ENCODE measurements at regions not wholly inside any gene's neighbourhood (a gene's known extent, or its start where the extent isn't known, plus 50 kb on each side); places are given as distances from the start of the nearest gene placed in this dataset.
"Not testable (repeated sequence)": the region's sequence is repeated elsewhere in the genome, so short reads cannot be mapped to it uniquely, and the experiment has no call there.

DNA sequence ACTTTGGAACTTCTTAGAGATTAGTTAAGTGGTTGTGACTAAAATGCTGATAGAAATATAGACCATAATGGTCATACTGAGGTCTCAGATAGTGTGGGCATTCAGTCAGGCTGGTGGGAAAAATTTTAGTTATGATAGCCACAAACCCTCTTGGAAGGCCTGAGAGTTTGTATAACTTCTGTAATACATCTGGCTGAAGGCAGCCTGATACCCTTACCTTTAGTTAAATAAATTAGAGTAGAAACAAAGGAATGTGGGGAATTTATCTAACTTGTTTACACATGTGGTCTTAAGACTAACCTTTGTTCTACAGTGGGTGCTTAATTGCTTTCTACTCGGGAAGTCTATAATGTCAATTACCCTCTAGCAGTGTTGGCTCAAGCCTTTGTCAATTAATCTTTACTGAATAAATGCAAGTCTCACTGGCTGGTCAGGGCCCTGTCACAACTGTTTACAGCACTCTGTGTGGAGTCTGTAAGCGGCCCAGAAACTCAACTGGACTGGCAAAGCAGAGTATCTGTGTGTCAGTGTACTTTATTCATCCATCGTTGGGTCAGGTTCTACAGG, 184.0 kb downstream of the FBXO4 start:
- Histone ChIP-seq H3K9ac (ENCODE audit: low read depth in 1 of 2, low read length in 2 of 2) (no peak overlapping the region), H3K4me1 (ENCODE audit: control insufficient read depth in 4 of 4, insufficient read depth in 4 of 4, low read length in 3 of 4) (no peaks in the 10 kb centered on the region), H3K27me3 (ENCODE audit: control insufficient read depth in 4 of 4, insufficient read depth in 4 of 4, low read length in 3 of 4) (peaks cover 0 to 7% (median 0%) of the 10 kb centered on the region in 4 donors), H3K9me3 (ENCODE audit: control insufficient read depth in 4 of 4, low read length in 3 of 4) (peaks cover 0 to 11% (median 7%) of the 10 kb centered on the region in 4 donors), H3K36me3 (ENCODE audit: control insufficient read depth in 4 of 4, insufficient read depth in 3 of 4, low read depth in 1 of 4, low read length in 3 of 4) (no peaks in the 10 kb centered on the region), H3K4me3 (ENCODE audit: low read depth in 1 of 3, low read length in 3 of 3) (no peak overlapping the region), H3K27ac (ENCODE audit: low read depth in 1 of 2, low read length in 2 of 2) (no peak overlapping the region)
- no peak for DNase-seq (ENCODE audit: low spot score)
- TF ChIP-seq FOXA2 (IDR thresholded peaks at IDR 0.05) (no peak), GABPA (IDR thresholded peaks at IDR 0.05 in 1 of 2, conservative IDR thresholded peaks at IDR 0.05 in 1 of 2) (no peak), SP1 (IDR thresholded peaks at IDR 0.05) (no peak), JUND (IDR thresholded peaks at IDR 0.05) (no peak), HNF4A (conservative IDR thresholded peaks at IDR 0.05) (no peak), YY1 (IDR thresholded peaks at IDR 0.05) (no peak)
- TF ChIP-seq, protein P1, sequence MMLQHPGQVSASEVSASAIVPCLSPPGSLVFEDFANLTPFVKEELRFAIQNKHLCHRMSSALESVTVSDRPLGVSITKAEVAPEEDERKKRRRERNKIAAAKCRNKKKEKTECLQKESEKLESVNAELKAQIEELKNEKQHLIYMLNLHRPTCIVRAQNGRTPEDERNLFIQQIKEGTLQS (IDR thresholded peaks at IDR 0.05) = no peak
- TF ChIP-seq, protein P2, sequence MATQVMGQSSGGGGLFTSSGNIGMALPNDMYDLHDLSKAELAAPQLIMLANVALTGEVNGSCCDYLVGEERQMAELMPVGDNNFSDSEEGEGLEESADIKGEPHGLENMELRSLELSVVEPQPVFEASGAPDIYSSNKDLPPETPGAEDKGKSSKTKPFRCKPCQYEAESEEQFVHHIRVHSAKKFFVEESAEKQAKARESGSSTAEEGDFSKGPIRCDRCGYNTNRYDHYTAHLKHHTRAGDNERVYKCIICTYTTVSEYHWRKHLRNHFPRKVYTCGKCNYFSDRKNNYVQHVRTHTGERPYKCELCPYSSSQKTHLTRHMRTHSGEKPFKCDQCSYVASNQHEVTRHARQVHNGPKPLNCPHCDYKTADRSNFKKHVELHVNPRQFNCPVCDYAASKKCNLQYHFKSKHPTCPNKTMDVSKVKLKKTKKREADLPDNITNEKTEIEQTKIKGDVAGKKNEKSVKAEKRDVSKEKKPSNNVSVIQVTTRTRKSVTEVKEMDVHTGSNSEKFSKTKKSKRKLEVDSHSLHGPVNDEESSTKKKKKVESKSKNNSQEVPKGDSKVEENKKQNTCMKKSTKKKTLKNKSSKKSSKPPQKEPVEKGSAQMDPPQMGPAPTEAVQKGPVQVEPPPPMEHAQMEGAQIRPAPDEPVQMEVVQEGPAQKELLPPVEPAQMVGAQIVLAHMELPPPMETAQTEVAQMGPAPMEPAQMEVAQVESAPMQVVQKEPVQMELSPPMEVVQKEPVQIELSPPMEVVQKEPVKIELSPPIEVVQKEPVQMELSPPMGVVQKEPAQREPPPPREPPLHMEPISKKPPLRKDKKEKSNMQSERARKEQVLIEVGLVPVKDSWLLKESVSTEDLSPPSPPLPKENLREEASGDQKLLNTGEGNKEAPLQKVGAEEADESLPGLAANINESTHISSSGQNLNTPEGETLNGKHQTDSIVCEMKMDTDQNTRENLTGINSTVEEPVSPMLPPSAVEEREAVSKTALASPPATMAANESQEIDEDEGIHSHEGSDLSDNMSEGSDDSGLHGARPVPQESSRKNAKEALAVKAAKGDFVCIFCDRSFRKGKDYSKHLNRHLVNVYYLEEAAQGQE (IDR thresholded peaks at IDR 0.05) = no peak
- WGBS = 66% methylated on average over 3 of the region's 3 CpGs

DNA sequence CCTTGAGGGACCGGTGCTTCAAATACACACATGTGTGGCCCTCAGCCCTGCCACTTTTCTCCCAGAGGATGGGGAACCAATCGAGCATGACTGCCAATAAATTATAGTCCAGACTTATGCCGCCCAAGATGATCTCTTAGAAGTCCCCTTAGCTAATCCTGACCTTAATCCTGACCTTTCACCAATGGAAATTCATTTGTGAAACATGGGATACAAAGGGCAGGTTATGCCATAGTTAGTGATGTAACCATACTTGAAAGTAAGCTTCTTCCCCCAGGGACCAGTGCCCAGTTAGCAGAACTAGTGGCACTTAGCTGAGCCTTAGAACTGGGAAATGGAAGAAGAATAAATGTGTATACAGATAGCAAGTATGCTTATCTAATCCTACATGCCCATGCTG, 190.6 kb downstream of the FBXO4 start:
- not testable (repeated sequence) for H3K4me1 ChIP-seq (ENCODE audit: control insufficient read depth in 4 of 4, insufficient read depth in 4 of 4, low read length in 3 of 4); DNase-seq (ENCODE audit: low spot score); H3K9ac ChIP-seq (ENCODE audit: low read depth in 1 of 2, low read length in 2 of 2); H3K9me3 ChIP-seq (ENCODE audit: control insufficient read depth in 4 of 4, low read length in 3 of 4); H3K36me3 ChIP-seq (ENCODE audit: control insufficient read depth in 4 of 4, insufficient read depth in 3 of 4, low read depth in 1 of 4, low read length in 3 of 4); H3K4me3 ChIP-seq (ENCODE audit: low read depth in 1 of 3, low read length in 3 of 3); H3K27ac ChIP-seq (ENCODE audit: low read depth in 1 of 2, low read length in 2 of 2); H3K27me3 ChIP-seq (ENCODE audit: control insufficient read depth in 4 of 4, insufficient read depth in 4 of 4, low read length in 3 of 4)
- WGBS = 81% methylated on average over 3 of the region's 3 CpGs
- TF ChIP-seq JUND (IDR thresholded peaks at IDR 0.05) = peak in 1 of 2 donors; percentile 38
- peak; percentile 59 for TF ChIP-seq NR2F2 (IDR thresholded peaks at IDR 0.05)
- peak; percentile 72 to 80 for TF ChIP-seq HNF4A (conservative IDR thresholded peaks at IDR 0.05)
- peak; percentile 38 to 47 for TF ChIP-seq RXRA (IDR thresholded peaks at IDR 0.05)
- TF ChIP-seq, protein P1 (IDR thresholded peaks at IDR 0.05) = peak; percentile 21
- TF ChIP-seq HNF4G (IDR thresholded peaks at IDR 0.05) = peak; percentile 52

- H3K4me3 ChIP-seq (ENCODE audit: low read depth in 1 of 3, low read length in 3 of 3) = no peak overlapping the region
- no peak overlapping the region for H3K9ac ChIP-seq (ENCODE audit: low read depth in 1 of 2, low read length in 2 of 2)
- no peak for DNase-seq (ENCODE audit: low spot score)
- H3K27me3 ChIP-seq (ENCODE audit: control insufficient read depth in 4 of 4, insufficient read depth in 4 of 4, low read length in 3 of 4) = peaks cover 0 to 2% (median 0%) of the 10 kb centered on the region in 4 donors
- H3K36me3 ChIP-seq (ENCODE audit: control insufficient read depth in 4 of 4, insufficient read depth in 3 of 4, low read depth in 1 of 4, low read length in 3 of 4) = no peaks in the 10 kb centered on the region
- no peak overlapping the region for H3K27ac ChIP-seq (ENCODE audit: low read depth in 1 of 2, low read length in 2 of 2)
- H3K4me1 ChIP-seq (ENCODE audit: control insufficient read depth in 4 of 4, insufficient read depth in 4 of 4, low read length in 3 of 4) = no peaks in the 10 kb centered on the region
- peaks cover 0 to 2% (median 0%) of the 10 kb centered on the region in 4 donors for H3K9me3 ChIP-seq (ENCODE audit: control insufficient read depth in 4 of 4, low read length in 3 of 4)
- no peak for TF ChIP-seq RAD21 (IDR thresholded peaks at IDR 0.05)
- TF ChIP-seq ZBTB33 (IDR thresholded peaks at IDR 0.05) = no peak
- TF ChIP-seq, protein P3, sequence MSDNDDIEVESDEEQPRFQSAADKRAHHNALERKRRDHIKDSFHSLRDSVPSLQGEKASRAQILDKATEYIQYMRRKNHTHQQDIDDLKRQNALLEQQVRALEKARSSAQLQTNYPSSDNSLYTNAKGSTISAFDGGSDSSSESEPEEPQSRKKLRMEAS (IDR thresholded peaks at IDR 0.05) = no peak
- TF ChIP-seq EGR1 (IDR thresholded peaks at IDR 0.05; ENCODE audit: low read depth in 2 of 2) = no peak
- TF ChIP-seq, protein P4, sequence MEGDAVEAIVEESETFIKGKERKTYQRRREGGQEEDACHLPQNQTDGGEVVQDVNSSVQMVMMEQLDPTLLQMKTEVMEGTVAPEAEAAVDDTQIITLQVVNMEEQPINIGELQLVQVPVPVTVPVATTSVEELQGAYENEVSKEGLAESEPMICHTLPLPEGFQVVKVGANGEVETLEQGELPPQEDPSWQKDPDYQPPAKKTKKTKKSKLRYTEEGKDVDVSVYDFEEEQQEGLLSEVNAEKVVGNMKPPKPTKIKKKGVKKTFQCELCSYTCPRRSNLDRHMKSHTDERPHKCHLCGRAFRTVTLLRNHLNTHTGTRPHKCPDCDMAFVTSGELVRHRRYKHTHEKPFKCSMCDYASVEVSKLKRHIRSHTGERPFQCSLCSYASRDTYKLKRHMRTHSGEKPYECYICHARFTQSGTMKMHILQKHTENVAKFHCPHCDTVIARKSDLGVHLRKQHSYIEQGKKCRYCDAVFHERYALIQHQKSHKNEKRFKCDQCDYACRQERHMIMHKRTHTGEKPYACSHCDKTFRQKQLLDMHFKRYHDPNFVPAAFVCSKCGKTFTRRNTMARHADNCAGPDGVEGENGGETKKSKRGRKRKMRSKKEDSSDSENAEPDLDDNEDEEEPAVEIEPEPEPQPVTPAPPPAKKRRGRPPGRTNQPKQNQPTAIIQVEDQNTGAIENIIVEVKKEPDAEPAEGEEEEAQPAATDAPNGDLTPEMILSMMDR (IDR thresholded peaks at IDR 0.05; ENCODE audit: low read depth, low read length, missing input control) = no peak
- no peak for TF ChIP-seq YY1 (IDR thresholded peaks at IDR 0.05)
- TF ChIP-seq NR2F2 (IDR thresholded peaks at IDR 0.05) = no peak
These were observed 195.0 kb downstream of the FBXO4 start for GRCh38 chr5:42120070-42120469.

All from liver (tissue), 8 donors.